ENCODE measurements at regions not wholly inside any gene's neighbourhood (a gene's known extent, or its start where the extent isn't known, plus 50 kb on each side); places are given as distances from the start of the nearest gene placed in this dataset.

- no peak overlapping the region for H3K4me3 ChIP-seq (ENCODE audit: low read depth, low read length)
- no peak for TF ChIP-seq CTCF (IDR thresholded peaks at IDR 0.05; ENCODE audit: control insufficient read depth, extremely low read depth, insufficient read depth)
- DNase-seq (ENCODE audit: low read depth): no peak
These were observed 84.0 kb upstream of the RFX8 start for GRCh38 chr2:101558740-101559525.

GRCh38 chr2:101556033-101556459 is 81.1 kb upstream of the RFX8 start:
- DNase-seq (ENCODE audit: low read depth): no peak
- TF ChIP-seq CTCF (IDR thresholded peaks at IDR 0.05; ENCODE audit: control insufficient read depth, extremely low read depth, insufficient read depth): no peak
- no peak overlapping the region for H3K4me3 ChIP-seq (ENCODE audit: low read depth, low read length)

GRCh38 chr2:101551336-101551888 is 76.5 kb upstream of the RFX8 start:
- no peak for TF ChIP-seq CTCF (IDR thresholded peaks at IDR 0.05; ENCODE audit: control insufficient read depth, extremely low read depth, insufficient read depth)
- no peak for DNase-seq (ENCODE audit: low read depth)
- no peak overlapping the region for H3K4me3 ChIP-seq (ENCODE audit: low read depth, low read length)

GRCh38 chr2:101550555-101550954 is 75.6 kb upstream of the RFX8 start:
- no peak for TF ChIP-seq CTCF (IDR thresholded peaks at IDR 0.05; ENCODE audit: control insufficient read depth, extremely low read depth, insufficient read depth)
- DNase-seq (ENCODE audit: low read depth): no peak
- H3K4me3 ChIP-seq (ENCODE audit: low read depth, low read length): no peak overlapping the region

- no peak overlapping the region for H3K4me3 ChIP-seq (ENCODE audit: low read depth, low read length)
- no peak for TF ChIP-seq CTCF (IDR thresholded peaks at IDR 0.05; ENCODE audit: control insufficient read depth, extremely low read depth, insufficient read depth)
- DNase-seq (ENCODE audit: low read depth): no peak
These were observed 74.5 kb upstream of the RFX8 start for GRCh38 chr2:101549371-101549770.

- no peak overlapping the region for H3K4me3 ChIP-seq (ENCODE audit: low read depth, low read length)
- TF ChIP-seq CTCF (IDR thresholded peaks at IDR 0.05; ENCODE audit: control insufficient read depth, extremely low read depth, insufficient read depth): no peak
- no peak for DNase-seq (ENCODE audit: low read depth)
These were observed 71.6 kb upstream of the RFX8 start for GRCh38 chr2:101546376-101547058.
